Sigmoid colon (tissue), 3 donors: ENCODE measurements at regions not wholly inside any gene's neighbourhood (a gene's known extent, or its start where the extent isn't known, plus 50 kb on each side); places are given as distances from the start of the nearest gene placed in this dataset.

Experiments
- small RNA-seq, 3 donors: library from RNA; depleted of rRNA; stranded (forward); fragments of <200 nt; gene quantifications; one replicate each; pipeline ENCODE3, GENCODE V24; 2016

Small RNAs in the stretch of these regions (small RNA-seq; reads per million reads assigned to genes)
- gene CKS1BP2 = 0 reads per million in 3 donors
- 0 reads per million in 3 donors for gene RNU6-908P
